ENCODE measurements at regions not wholly inside any gene's neighbourhood (a gene's known extent, or its start where the extent isn't known, plus 50 kb on each side); places are given as distances from the start of the nearest gene placed in this dataset.

DNA sequence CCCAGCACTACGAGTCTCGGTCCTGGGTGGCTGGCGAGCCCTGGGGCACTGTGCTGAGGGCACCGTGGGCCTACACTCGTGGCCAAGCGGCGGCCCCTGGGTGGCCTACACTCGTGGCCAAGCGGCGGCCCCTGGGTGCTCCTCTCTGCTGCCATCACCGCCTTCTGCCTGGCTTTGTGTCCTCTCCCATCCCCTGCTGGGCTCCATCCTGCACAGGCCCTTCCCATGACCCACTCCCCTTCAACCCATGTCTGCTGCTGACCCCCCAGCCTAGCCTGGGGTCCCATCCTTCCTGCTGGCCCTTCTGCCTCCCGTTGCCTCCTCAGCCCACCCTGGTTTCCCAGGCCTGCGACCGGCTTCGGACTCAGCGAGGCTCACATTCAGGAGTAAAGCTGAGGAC, 87.4 kb upstream of the CLDN5 start:
- TF ChIP-seq POLR2AphosphoS5 (IDR thresholded peaks at IDR 0.05; ENCODE audit: low read depth, low read length) (no peak), POLR2A (IDR thresholded peaks at IDR 0.05; ENCODE audit: low read depth, low read length) (no peak), TAF1 (IDR thresholded peaks at IDR 0.05; ENCODE audit: borderline replicate concordance, low read depth, low read length) (no peak)
